ENCODE measurements at regions not wholly inside any gene's neighbourhood (a gene's known extent, or its start where the extent isn't known, plus 50 kb on each side); places are given as distances from the start of the nearest gene placed in this dataset.

GRCh38 chr10:63077800-63078199 lies 55.3 kb upstream of the NRBF2 start:
- H3K36me3 Mint-ChIP-seq (ENCODE audit: low read depth), result peaks cover 1% of the 10 kb centered on the region
- TF ChIP-seq CTCF (IDR thresholded peaks at IDR 0.05), result no peak
- H3K9me3 Mint-ChIP-seq (ENCODE audit: low read depth), result no peaks in the 10 kb centered on the region
- no peaks in the 10 kb centered on the region for H3K4me1 Mint-ChIP-seq (ENCODE audit: low read depth)
- DNase-seq (ENCODE audit: low spot score), result no peak
- no peak overlapping the region for H3K4me3 Mint-ChIP-seq (ENCODE audit: unreplicated experiment)
- no peaks in the 10 kb centered on the region for H3K27me3 Mint-ChIP-seq (ENCODE audit: low read depth)
- H3K27ac Mint-ChIP-seq (ENCODE audit: unreplicated experiment), result no peak overlapping the region

DNA sequence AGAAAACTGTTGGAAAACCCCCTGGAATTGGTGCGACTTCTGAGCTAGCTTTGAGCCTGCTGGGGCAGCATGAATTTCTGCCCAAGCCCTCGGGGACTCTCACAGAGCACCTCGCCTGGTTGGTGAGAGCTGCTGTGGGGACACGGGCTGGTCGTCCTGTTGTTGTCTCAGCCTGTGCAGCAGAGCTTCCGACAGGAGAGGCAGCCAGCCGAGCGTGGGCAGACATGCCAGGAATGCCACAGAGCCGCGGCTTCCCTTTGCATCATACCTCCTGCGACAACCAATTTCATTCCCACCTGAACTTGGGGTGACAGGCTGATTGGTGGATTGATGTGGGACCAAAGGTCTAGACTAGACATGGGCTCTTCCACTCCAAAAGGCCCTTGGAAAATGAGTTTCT lies 60.2 kb upstream of the NRBF2 start:
- no peak overlapping the region for H3K4me3 Mint-ChIP-seq (ENCODE audit: unreplicated experiment)
- peaks cover 7% of the 10 kb centered on the region for H3K4me1 Mint-ChIP-seq (ENCODE audit: low read depth)
- no peak overlapping the region for H3K27ac Mint-ChIP-seq (ENCODE audit: unreplicated experiment)
- peaks cover 2% of the 10 kb centered on the region for H3K27me3 Mint-ChIP-seq (ENCODE audit: low read depth)
- TF ChIP-seq CTCF (IDR thresholded peaks at IDR 0.05), result no peak
- no peaks in the 10 kb centered on the region for H3K36me3 Mint-ChIP-seq (ENCODE audit: low read depth)
- no peaks in the 10 kb centered on the region for H3K9me3 Mint-ChIP-seq (ENCODE audit: low read depth)
- no peak for DNase-seq (ENCODE audit: low spot score)

DNA sequence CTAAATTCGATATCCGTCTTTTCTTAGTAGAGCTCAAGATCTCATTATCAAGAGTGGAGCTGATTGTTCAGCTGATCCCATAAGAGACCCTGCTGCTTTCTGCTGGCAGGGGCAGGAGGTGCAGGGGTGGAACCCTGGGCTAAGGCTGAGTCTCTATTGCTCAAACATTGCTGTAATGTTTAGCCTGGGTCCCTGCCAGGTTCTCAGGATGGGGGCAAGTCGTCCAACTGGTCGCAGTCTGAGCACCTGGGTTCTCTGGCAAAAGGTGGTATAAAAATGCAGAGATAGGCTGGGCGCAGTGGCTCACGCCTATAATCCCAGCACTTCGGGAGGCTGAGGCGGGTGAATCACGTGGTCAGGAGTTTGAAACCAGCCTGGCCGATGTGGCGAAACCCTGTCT lies 62.0 kb upstream of the NRBF2 start:
- Mint-ChIP-seq H3K4me3 (ENCODE audit: unreplicated experiment) (no peak overlapping the region), H3K36me3 (ENCODE audit: low read depth) (no peaks in the 10 kb centered on the region), H3K27me3 (ENCODE audit: low read depth) (peaks cover 2% of the 10 kb centered on the region), H3K9me3 (ENCODE audit: low read depth) (no peaks in the 10 kb centered on the region), H3K27ac (ENCODE audit: unreplicated experiment) (no peak overlapping the region), H3K4me1 (ENCODE audit: low read depth) (peaks cover 8% of the 10 kb centered on the region)
- no peak for TF ChIP-seq CTCF (IDR thresholded peaks at IDR 0.05)
- DNase-seq (ENCODE audit: low spot score), result no peak

GRCh38 chr10:63069318-63069717 lies 63.8 kb upstream of the NRBF2 start:
- Mint-ChIP-seq H3K4me1 (ENCODE audit: low read depth) (peaks cover 8% of the 10 kb centered on the region), H3K36me3 (ENCODE audit: low read depth) (no peaks in the 10 kb centered on the region), H3K27ac (ENCODE audit: unreplicated experiment) (no peak overlapping the region), H3K9me3 (ENCODE audit: low read depth) (no peaks in the 10 kb centered on the region), H3K27me3 (ENCODE audit: low read depth) (peaks cover 6% of the 10 kb centered on the region), H3K4me3 (ENCODE audit: unreplicated experiment) (no peak overlapping the region)
- no peak for TF ChIP-seq CTCF (IDR thresholded peaks at IDR 0.05)
- DNase-seq (ENCODE audit: low spot score), result no peak

DNA sequence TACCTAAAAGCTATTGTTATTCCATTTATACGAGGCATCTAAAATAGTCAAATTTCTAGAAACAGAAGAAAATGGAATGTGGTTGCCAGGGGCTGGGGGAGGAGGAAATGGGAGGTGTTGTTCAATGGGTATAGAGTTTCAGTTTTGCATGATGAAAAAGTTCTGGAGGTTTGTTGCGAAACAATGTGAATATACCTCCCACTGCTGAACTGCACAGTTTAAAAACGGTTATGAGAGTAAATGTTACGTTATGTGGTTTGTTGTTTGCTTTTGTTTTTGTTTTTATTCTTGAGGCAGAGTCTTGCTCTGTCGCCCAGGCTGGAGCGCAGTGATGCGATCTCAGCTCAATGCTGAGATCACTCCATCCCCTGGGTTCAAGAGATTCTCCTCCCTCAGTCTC lies 64.9 kb upstream of the NRBF2 start:
- Mint-ChIP-seq H3K9me3 (ENCODE audit: low read depth) (no peaks in the 10 kb centered on the region), H3K36me3 (ENCODE audit: low read depth) (no peaks in the 10 kb centered on the region), H3K27ac (ENCODE audit: unreplicated experiment) (no peak overlapping the region), H3K4me3 (ENCODE audit: unreplicated experiment) (no peak overlapping the region), H3K4me1 (ENCODE audit: low read depth) (peaks cover 8% of the 10 kb centered on the region), H3K27me3 (ENCODE audit: low read depth) (peaks cover 6% of the 10 kb centered on the region)
- TF ChIP-seq CTCF (IDR thresholded peaks at IDR 0.05), result no peak
- DNase-seq (ENCODE audit: low spot score), result no peak

Measured in chondrocyte (in vitro differentiated cells).